ENCODE measurements at regions not wholly inside any gene's neighbourhood (a gene's known extent, or its start where the extent isn't known, plus 50 kb on each side); places are given as distances from the start of the nearest gene placed in this dataset.
A peak's percentile ranks its signal among the peaks of the same experiment; 100 is the strongest.
"Not testable (repeated sequence)": the region's sequence is repeated elsewhere in the genome, so short reads cannot be mapped to it uniquely, and the experiment has no call there.

DNA sequence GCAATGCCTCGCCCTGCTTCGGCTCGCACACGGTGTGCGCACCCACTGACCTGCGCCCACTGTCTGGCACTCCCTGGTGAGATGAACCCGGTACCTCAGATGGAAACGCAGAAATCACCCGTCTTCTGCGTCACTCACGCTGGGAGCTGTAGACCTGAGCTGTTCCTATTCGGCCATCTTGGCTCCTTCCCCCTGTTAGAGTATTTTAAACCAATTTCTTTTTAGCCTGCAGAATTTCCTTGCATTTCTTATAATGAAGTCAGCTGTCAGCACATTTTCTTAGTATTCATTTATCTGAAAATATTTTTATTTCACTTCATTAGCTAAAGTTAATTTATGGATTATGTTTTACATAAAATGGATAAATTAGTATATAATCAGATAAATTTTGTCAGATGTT lies 288.8 kb downstream of the LIG4 start:
- not testable (repeated sequence) for DNase-seq (ENCODE audit: low spot score)

DNA sequence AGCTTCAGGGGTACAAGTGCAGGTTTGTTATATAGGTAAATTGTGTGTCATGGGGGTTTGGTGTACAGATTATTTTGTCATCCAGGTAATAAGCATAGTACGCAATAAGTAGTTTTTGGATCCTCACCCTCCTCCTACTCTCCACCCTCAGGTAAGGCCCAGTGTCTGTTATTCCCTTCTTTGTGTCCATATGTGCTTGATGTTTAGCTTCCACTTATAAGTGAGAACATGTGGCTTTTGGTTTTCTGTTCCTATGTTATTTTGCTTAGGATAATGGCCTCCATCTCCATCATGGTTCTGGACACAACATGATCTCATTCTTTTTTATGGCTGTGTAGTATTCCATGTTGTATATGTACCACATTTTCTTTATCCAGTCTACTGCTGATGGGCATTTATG lies 298.4 kb downstream of the LIG4 start:
- not testable (repeated sequence) for DNase-seq (ENCODE audit: low spot score)

DNA sequence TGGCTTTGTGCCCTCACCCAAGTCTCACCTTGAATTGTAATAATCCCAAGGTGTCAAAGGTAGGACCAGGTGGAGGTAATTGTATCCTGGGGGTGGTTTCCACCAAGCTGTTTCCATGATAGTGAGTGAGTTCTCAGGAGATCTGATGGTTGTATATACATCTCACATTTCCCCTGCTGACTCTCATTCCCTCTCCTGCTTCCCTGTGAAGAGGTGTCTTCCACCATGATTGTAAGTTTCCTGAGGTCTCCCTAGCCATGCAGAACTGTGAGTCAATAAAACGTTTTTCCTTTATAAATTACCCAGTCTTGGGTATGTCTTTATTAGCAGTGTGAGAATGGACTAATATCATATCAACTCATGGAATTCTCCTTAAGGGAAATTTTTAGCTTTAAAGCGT lies 302.6 kb downstream of the LIG4 start:
- no peak for DNase-seq (ENCODE audit: low spot score)

- DNase-seq (ENCODE audit: low spot score): no peak
Measured at GRCh38 chr13:107907065-107907805, 308.1 kb downstream of the LIG4 start.

GRCh38 chr13:107906131-107906530 lies 309.2 kb downstream of the LIG4 start:
- no peak for DNase-seq (ENCODE audit: low spot score)

GRCh38 chr13:107901996-107902562 lies 313.3 kb downstream of the LIG4 start:
- no peak for DNase-seq (ENCODE audit: low spot score)

- no peak for DNase-seq (ENCODE audit: low spot score)
Measured at GRCh38 chr13:107901230-107901629, 314.1 kb downstream of the LIG4 start.

DNA sequence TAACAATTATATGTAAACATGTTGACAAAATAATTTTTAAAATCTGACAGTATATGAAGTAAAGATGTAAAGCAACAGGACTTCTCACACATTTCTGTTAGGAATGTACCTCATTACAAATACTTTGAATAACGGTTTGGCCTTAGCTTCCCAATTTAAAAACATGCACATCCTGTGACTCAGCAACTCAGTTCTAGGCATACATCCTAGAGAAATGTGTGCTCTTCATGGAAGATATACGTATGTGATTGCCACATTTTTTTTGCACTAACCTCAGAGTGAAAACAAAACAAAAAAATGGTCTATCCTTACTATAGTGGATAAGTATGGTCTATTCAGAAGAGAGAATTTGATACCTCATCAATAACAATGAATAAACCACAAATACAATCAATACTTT lies 314.6 kb downstream of the LIG4 start:
- DNase-seq (ENCODE audit: low spot score): no peak

GRCh38 chr13:107886118-107886517 lies 329.2 kb downstream of the LIG4 start:
- DNase-seq (ENCODE audit: low spot score): no peak

DNA sequence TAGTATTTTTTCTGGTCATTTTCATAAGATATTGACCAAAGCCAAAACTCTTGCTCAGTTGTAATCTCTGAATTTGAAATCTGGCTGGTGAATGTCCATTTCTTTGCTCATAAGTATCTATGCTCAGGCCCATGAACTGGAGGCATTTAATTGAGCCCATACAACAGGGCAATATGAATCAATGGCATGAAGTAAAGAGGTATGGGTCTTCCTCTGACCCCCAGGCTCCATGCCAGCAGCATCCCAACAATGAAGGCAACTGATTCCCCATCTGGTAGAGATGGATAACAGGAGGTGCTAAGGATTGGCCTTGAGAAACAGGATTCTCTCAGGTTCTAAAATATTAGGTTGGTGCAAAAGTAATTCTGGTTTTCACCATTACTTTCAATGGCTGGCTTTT lies 330.8 kb downstream of the LIG4 start:
- no peak for DNase-seq (ENCODE audit: low spot score)

DNA sequence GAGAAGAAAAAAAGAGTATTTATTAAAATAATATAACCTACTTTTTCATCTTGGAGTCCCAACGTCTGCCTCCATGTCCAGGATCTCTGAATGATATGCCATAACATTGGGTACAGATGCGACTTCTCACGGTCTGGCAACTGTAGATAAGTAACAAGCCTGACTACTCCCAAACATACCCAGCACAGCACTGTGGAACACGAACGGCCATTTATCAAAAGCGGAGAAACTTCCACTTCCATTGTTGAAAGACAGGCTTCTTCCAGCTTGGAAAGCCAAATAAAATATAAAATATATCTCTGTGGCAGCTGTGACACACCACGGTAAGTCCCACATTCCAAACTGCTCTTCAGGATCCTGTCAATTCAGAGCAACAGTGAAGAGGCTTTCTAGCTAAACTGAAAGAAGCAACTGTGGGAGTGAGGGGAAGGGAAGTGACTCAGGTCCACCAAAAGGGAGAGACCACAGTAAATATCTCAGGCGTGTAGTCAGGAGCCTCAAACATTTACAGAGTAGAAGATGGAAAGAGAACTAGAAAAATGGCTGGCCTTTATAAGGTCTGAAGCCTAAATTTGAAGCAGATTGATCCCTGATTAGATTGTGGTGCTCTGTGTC lies 331.7 kb downstream of the LIG4 start:
- DNase-seq (ENCODE audit: low spot score): no peak

DNA sequence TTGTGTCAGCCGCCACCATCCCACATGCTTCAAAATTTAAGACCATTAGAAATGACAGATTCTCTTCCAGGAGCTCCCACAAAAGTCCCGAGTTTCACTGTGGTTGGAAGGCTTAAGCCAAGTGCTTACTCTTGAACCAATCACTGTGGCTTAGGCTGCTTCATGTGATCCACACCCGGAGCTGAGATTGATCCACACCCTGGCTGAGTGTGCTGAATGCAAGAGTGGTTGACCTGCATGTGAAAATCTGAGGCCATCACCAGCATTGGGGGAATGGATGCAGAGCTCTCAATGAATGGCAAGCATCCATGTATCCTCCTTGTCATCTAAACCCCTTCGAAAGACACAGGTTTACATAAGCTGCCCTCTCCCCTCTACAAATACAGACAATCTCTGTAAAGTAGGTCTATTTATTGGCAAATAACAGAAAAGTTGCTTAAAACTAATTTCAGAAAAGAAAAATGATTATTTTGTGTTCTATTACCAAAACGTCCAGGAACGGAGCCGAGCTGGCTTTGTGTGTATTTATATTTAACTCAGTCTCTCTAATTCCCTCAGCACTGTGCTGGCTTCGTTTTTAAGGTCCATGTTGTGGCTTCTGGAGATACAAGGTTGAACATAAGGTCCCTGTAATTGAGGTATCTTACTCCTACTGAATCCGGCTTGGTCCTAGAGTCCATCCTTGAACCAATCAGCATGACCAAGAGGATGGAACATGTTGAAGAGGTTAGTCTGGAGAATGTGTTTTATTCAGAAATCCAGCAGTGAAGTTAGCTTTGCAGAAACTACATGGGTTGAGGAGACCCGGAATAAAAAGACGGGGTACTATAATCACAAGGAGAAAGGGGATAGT lies 332.4 kb downstream of the LIG4 start:
- no peak for DNase-seq (ENCODE audit: low spot score)

- DNase-seq (ENCODE audit: low spot score): no peak
Measured at GRCh38 chr13:107881362-107881761, 334.0 kb downstream of the LIG4 start.

DNA sequence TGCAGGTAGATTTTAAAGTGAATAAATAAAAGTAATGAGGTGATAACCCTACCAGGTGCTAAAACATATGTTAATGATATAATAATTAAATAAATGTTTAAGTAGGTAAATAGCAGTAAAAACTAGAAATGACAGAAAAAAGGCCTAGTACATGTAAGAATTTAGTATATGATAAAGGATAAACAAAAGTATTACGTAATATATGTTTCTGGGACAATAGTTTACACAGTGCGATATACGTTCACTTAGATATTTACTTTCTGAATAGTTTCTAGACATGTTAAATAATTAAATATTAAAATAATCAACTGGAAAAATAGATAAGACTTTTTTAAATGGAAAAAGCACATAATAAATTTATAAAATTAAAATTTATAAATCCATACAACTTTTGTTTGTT lies 340.9 kb downstream of the LIG4 start:
- DNase-seq (ENCODE audit: low spot score): no peak

- no peak for DNase-seq (ENCODE audit: low spot score)
Measured at GRCh38 chr13:107873926-107874325, 341.4 kb downstream of the LIG4 start.

- no peak for DNase-seq (ENCODE audit: low spot score)
Measured at GRCh38 chr13:107870400-107870799, 344.9 kb downstream of the LIG4 start.

- peak; percentile 54 for DNase-seq (ENCODE audit: low spot score)
Measured at GRCh38 chr13:107867701-107868661, 347.4 kb downstream of the LIG4 start.

GRCh38 chr13:107866941-107867623 lies 348.3 kb downstream of the LIG4 start:
- DNase-seq (ENCODE audit: low spot score): peak; percentile 46

- peak; percentile 35 for DNase-seq (ENCODE audit: low spot score)
Measured at GRCh38 chr13:107866032-107866940, 349.1 kb downstream of the LIG4 start.
